A673 (cell line): ENCODE measurements at regions not wholly inside any gene's neighbourhood (a gene's known extent, or its start where the extent isn't known, plus 50 kb on each side); places are given as distances from the start of the nearest gene placed in this dataset.

Experiments used
- BruUV-seq: library from RNA; stranded (reverse); fragments of 400-500 nt; replicated peaks from 2 replicates; lab custom pipeline; 2021; lab: Mats Ljungman, UMichigan
- CTCF ChIA-PET: fragments of 300-600 bp; sonication (Branson Sonifier 250); formaldehyde crosslinking; loops from one replicate; lab custom pipeline; 2022; ENCODE audit warnings: antibody characterized with exemption; lab: Charles Lee
- POLR2A ChIA-PET: fragments of 300-600 bp; sonication (Branson Sonifier 250); formaldehyde crosslinking; loops from one replicate; lab custom pipeline; 2022; ENCODE audit warnings: antibody characterized with exemption; ENCODE audit not compliant: low non-redundant PET; lab: Charles Lee
- DNase-seq: peaks from one replicate; pipeline ENCODE4 v3.0.0-alpha.2; 2015; ENCODE audit warnings: low spot score
- H3K27ac ChIP-seq: fragments of 200-600 bp; sonication (generic); 2 replicates; pipeline ENCODE4 v1.5.1; 2016; ENCODE audit warnings: mixed run types, low read depth, mild to moderate bottlenecking, mixed read lengths, antibody characterized with exemption, low read length; ENCODE audit not compliant: poor library complexity, severe bottlenecking
- H3K27me3 ChIP-seq: fragments of 200-600 bp; sonication (generic); replicated peaks from 2 replicates; pipeline ENCODE4 v1.6.1; 2017; ENCODE audit warnings: mixed run types, low read depth, mild to moderate bottlenecking, mixed read lengths, antibody characterized with exemption, low read length; ENCODE audit not compliant: insufficient read depth, poor library complexity
- H3K36me3 ChIP-seq: fragments of 200-600 bp; sonication (generic); 2 replicates; pipeline ENCODE4 v1.6.1; 2016; ENCODE audit warnings: mixed run types, mild to moderate bottlenecking, mixed read lengths, antibody characterized with exemption, low read length; ENCODE audit not compliant: insufficient read depth, poor library complexity, severe bottlenecking
- H3K4me1 ChIP-seq: fragments of 200-600 bp; sonication (generic); 2 replicates; pipeline ENCODE4 v1.6.1; 2017; ENCODE audit warnings: mixed run types, mild to moderate bottlenecking, mixed read lengths, antibody characterized with exemption, low read length; ENCODE audit not compliant: insufficient read depth, poor library complexity, severe bottlenecking
- H3K4me3 ChIP-seq: fragments of 200-600 bp; sonication (generic); 2 replicates; pipeline ENCODE4 v1.5.1; 2016; ENCODE audit warnings: low read depth, mixed run types, mild to moderate bottlenecking, mixed read lengths, low read length; ENCODE audit not compliant: poor library complexity, severe bottlenecking
- H3K9me3 ChIP-seq: fragments of 200-600 bp; sonication (generic); 2 replicates; pipeline ENCODE4 v1.6.1; 2016; ENCODE audit warnings: mixed run types, low read depth, mild to moderate bottlenecking, mixed read lengths, antibody characterized with exemption, low read length; ENCODE audit not compliant: poor library complexity, severe bottlenecking
- CTCF ChIP-seq: fragments of 300-800, 200-600 bp; sonication (generic); conservative IDR thresholded peaks from 2 replicates; pipeline ENCODE4 v1.5.1; 2017; ENCODE audit warnings: low read depth, mild to moderate bottlenecking, antibody characterized with exemption, low read length, moderate library complexity, mixed read lengths
- EZH2 ChIP-seq: fragments of 200-600 bp; sonication (generic); IDR thresholded peaks from 2 replicates; pipeline ENCODE4 v1.6.1; 2017; ENCODE audit warnings: borderline replicate concordance, low read depth, mild to moderate bottlenecking, mixed read lengths, antibody characterized with exemption, low read length; ENCODE audit not compliant: poor library complexity, severe bottlenecking
- intact Hi-C: fragments of 100-400 bp; cut with micrococcal nuclease; formaldehyde crosslinking; loops from one replicate; pipeline ENCODE4 v1.10.0; 2022; ENCODE audit not compliant: unreplicated experiment

- CTCF ChIA-PET = no interaction called here
- H3K4me1 ChIP-seq = no peaks in the 10 kb centered on the region
- BruUV-seq = no TSS peak
- no peaks in the 10 kb centered on the region for H3K27me3 ChIP-seq
- no peak overlapping the region for H3K4me3 ChIP-seq
- TF ChIP-seq CTCF (no peak), EZH2 (no peak)
- no peaks in the 10 kb centered on the region for H3K36me3 ChIP-seq
- DNase-seq = no peak
- POLR2A ChIA-PET = no interaction called here
- no peak overlapping the region for H3K27ac ChIP-seq
- intact Hi-C loops = no loop called here
- no peaks in the 10 kb centered on the region for H3K9me3 ChIP-seq
Measured at GRCh38 chr13:24012648-24013047, 115.3 kb upstream of the C1QTNF9B start.

DNA sequence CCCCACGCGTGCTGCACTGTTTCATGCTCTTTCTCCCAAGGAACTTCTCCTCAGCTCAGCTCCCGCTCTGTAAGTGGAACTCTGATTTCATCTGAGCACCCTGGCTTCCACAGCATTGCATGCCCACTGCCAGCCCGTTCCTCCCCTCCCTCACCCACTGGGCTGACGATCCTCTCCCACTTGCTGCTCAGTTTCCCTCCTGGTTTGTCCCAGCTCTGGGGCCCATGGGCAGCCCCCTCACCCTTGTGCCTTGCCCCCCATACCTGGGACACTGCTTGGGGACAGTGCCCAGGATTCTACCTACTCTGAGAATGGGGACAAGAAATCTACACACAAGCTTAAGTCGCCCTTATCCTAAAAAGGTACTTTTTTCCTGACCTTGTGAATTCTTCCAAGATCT, 115.9 kb upstream of the C1QTNF9B start:
- TF ChIP-seq CTCF (no peak), EZH2 (no peak)
- H3K27me3 ChIP-seq = no peaks in the 10 kb centered on the region
- CTCF ChIA-PET = no interaction called here
- H3K4me3 ChIP-seq = no peak overlapping the region
- H3K9me3 ChIP-seq = no peaks in the 10 kb centered on the region
- no peaks in the 10 kb centered on the region for H3K4me1 ChIP-seq
- POLR2A ChIA-PET = no interaction called here
- DNase-seq = no peak
- intact Hi-C loops = no loop called here
- H3K27ac ChIP-seq = no peak overlapping the region
- BruUV-seq = no TSS peak
- H3K36me3 ChIP-seq = no peaks in the 10 kb centered on the region

GRCh38 chr13:24016046-24016445, 118.7 kb upstream of the C1QTNF9B start:
- H3K4me3 ChIP-seq = no peak overlapping the region
- TF ChIP-seq EZH2 = no peak
- no peak for TF ChIP-seq CTCF
- no peaks in the 10 kb centered on the region for H3K36me3 ChIP-seq
- ChIA-PET CTCF (no interaction called here), POLR2A (no interaction called here)
- intact Hi-C loops = no loop called here
- no peak for DNase-seq
- BruUV-seq = no TSS peak
- no peaks in the 10 kb centered on the region for H3K27me3 ChIP-seq
- no peaks in the 10 kb centered on the region for H3K4me1 ChIP-seq
- no peaks in the 10 kb centered on the region for H3K9me3 ChIP-seq
- no peak overlapping the region for H3K27ac ChIP-seq
